DMS 273 (cell line): ENCODE measurements at regions not wholly inside any gene's neighbourhood (a gene's known extent, or its start where the extent isn't known, plus 50 kb on each side); places are given as distances from the start of the nearest gene placed in this dataset.

Experiments used
- DNase-seq: peaks from one replicate; lab custom pipeline; 2025; ENCODE audit not compliant: unreplicated experiment; lab: John Stamatoyannopoulos, UW

DNA sequence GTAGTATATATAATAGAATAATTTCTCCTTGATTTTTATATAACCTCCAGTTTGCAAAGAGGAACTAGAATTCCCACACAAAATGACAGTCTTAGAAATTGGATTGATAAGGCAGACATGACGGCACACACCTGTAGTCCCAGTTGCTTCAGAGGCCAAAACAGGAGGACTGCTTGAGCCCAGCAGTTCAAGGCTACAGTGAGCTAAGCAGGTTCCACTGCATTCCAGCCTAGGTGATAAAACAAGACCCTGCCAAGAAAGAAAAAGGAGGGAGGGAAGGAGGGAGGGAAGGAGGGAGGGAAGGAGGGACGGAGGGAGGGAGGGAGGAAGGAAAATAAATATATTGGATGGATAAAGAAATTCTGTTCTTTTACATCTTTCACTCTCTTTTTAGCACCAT, 77.6 kb upstream of the SASH1 start:
- no peak for DNase-seq

- no peak for DNase-seq
Observed at GRCh38 chr6:148269386-148269785, 73.3 kb upstream of the SASH1 start.

DNA sequence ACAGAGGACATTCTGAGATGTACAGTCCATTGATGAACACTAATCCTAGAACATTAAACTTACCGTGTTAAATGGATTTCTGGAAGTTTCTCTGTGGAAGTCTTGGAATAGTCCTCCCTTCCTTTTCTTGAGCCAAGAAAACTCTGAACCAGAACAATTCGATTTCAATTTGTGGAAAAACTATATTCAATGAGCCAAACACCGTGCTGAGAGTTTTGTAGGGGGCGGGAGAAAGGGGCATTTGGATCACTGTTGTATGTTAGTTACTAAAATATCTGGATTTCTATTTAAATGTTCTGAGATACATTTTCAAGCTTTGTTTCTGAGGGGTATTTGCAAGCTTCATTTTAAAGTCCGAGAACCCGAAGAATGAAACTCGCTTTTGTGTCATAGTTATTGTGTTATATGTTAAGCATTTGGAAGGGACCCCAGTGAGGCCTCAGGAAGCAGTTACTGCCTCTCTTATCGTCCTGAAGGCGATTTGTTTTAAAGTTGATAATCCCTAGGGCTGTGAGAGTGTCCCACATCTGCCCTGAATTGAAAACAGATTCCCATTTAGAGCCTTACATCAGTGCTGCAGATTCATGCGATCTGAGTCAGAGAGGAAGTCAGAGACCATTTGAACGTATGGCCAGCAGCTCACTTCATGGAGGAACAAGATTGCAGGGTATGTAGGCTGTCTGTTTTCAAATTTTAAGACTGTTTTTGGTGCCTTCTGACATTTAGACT, 70.8 kb upstream of the SASH1 start:
- no peak for DNase-seq

DNA sequence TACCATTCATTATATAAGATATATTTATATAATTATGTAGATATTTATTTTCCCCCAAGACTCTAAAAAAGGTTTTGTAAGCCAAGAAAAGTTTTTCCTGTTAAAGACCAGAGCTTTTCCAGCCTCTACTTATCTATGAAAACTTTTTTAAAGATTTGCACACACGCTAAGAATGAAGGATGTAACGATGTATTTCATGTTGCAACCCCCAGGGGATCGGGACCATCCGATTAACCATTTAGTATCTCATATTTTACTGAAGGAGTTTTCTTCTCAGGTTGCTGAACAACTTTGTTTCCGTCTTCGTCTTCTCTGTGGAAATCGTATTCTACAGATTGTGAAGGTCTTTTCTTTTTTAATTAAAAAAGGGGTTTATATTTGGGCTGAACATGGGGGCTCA, 70.0 kb upstream of the SASH1 start:
- DNase-seq = no peak

DNA sequence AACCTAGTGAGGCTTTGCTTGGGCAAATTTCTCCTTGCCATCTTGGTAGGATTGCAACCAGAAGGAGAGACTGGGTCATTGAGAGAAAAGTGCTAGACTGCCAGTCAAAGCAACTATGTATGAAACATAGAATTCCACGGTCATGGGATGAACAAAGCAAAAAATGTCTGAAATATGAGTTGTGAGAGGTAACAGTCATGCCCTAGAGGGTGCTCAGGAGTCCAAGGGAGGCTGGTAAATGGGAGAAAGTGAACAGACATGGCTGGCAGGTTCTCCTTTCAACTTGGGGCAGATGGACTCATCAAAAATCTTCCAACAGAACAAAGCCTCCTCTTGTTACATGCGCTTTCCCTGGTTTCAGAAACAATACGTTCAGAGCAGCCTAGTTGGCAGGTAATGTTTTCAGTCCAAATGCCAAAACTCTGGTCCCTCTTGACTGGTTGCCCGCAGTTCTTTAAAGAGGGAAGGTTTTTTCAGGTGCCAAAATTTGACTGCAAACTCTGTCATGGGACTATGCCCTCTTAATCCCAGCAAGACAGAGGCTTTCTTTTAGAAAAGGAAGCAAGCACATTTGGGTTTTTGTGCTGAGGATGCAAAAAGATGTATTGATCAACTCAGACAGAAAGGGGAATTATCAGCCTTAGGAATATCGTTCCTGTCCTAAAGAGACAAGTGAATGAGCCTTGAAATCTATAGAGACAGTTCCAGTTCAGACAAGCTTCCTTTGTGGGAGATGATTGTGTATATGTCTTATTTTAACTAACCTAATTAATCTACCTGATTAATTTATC, 68.5 kb upstream of the SASH1 start:
- peak; percentile 11 for DNase-seq

- no peak for DNase-seq
Observed at GRCh38 chr6:148274809-148275208, 67.8 kb upstream of the SASH1 start.

DNA sequence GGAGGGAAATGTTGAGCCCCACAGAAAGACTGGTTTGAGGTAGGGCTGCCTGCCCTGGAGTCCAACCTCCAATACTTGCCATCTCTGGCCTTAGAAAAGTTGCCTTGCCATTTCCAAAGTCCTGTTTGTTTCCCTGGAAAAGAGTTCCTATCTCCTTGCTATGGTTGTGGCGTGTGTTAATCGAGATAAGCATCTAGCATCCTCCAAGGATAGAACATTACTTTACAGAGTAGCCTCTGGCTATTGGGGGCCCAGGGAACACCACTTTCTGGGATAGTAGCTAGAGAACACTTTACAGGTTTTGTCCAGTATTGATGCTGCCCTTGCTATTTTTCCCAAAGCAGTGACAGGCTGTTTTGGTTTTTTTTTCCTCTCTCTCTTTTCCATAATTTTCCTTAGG, 57.4 kb upstream of the SASH1 start:
- no peak for DNase-seq

- DNase-seq = no peak
Observed at GRCh38 chr6:148286563-148286962, 56.1 kb upstream of the SASH1 start.

DNA sequence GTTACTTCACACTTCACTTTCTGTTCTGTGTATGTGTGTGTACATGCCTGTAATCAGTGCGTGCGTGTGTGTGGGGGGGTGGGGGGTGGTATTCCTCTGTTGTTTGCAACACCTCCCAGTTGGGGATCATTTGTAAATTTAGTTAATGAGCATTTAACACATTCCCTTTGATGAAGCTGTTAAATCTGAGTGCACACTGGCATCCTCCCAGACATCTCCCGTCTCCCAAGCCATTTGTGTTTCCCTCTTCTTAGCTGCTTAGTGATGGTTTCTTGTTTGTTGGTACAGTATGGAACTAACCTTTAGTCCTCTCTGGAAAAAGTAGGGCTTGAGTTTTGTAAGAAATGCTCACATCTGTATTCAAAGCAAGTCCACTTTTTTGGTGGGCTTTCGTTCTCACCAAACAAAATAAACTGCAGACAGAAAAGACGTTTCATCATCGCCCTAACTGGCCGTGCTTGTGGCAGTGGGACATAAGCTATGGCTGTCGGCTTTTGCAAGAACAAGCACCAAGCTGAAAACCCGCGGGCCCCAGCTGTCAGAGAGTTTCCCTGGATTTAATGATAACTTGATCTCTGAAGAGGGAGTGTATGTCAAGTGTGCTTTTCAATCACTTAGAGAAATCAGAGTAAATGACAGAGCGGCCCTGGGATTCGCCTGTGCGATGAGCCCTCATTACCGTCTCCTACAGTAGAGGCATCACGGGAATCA, 54.9 kb upstream of the SASH1 start:
- DNase-seq = no peak

GRCh38 chr6:148288541-148288940, 54.1 kb upstream of the SASH1 start:
- DNase-seq = no peak

DNA sequence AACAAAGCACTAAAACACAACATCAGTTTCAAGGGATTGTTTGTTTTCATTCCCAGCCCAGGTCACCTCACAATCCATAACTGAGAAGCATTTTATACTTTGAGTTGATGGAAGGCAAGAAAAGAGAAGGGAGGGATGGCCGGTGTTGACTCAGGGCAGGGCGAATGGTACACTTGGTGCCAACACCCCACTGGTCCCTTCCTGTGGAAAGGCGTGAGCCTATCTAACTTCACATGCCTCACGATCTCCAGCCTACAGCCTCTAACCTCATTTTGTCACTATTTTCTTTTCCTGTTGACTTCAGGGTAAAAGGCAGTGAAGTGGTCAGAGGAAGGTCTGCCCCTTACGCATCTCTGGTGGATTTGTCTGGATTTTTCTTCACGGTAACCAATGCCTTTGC, 53.5 kb upstream of the SASH1 start:
- DNase-seq = no peak

- DNase-seq = no peak
Observed at GRCh38 chr6:148291876-148292275, 50.8 kb upstream of the SASH1 start.
